GM23248 (cell line): ENCODE measurements at regions not wholly inside any gene's neighbourhood (a gene's known extent, or its start where the extent isn't known, plus 50 kb on each side); places are given as distances from the start of the nearest gene placed in this dataset.

ENCODE experiments used
- DNase-seq: peaks from one replicate; pipeline ENCODE4 v3.0.0-alpha.2; 2015
- H2AFZ ChIP-seq: fragments of 200-600 bp; sonication (generic); 2 replicates; pipeline ENCODE4 v1.6.1; 2016; ENCODE audit warnings: antibody characterized with exemption
- H3F3A ChIP-seq: fragments of 200-600 bp; sonication (generic); 2 replicates; pipeline ENCODE4 v1.6.1; 2016; ENCODE audit warnings: mild to moderate bottlenecking, antibody characterized with exemption, mixed run types; ENCODE audit not compliant: insufficient read depth
- H3K27ac ChIP-seq: fragments of 200-600 bp; sonication (generic); 2 replicates; pipeline ENCODE4 v1.5.1; 2016; ENCODE audit warnings: mild to moderate bottlenecking
- H3K27me3 ChIP-seq: fragments of 200-600 bp; sonication (generic); replicated peaks from 2 replicates; pipeline ENCODE4 v1.6.1; 2016; ENCODE audit warnings: mild to moderate bottlenecking; ENCODE audit not compliant: insufficient read depth
- H3K36me3 ChIP-seq: fragments of 200-600 bp; sonication (generic); 2 replicates; pipeline ENCODE4 v1.6.1; 2016; ENCODE audit warnings: low read depth, mild to moderate bottlenecking
- H3K4me1 ChIP-seq: fragments of 200-600 bp; sonication (generic); 2 replicates; pipeline ENCODE4 v1.6.1; 2016; ENCODE audit warnings: mild to moderate bottlenecking; ENCODE audit not compliant: insufficient read depth
- H3K4me2 ChIP-seq: fragments of 200-600 bp; sonication (generic); one replicate; pipeline ENCODE4 v1.6.1; 2016; ENCODE audit warnings: mild to moderate bottlenecking; ENCODE audit not compliant: unreplicated experiment
- H3K4me3 ChIP-seq: fragments of 200-600 bp; sonication (generic); 2 replicates; pipeline ENCODE4 v1.5.1; 2016; ENCODE audit warnings: mild to moderate bottlenecking
- H3K79me2 ChIP-seq: fragments of 200-600 bp; sonication (generic); 2 replicates; pipeline ENCODE4 v1.6.1; 2016; ENCODE audit warnings: mild to moderate bottlenecking; ENCODE audit not compliant: insufficient read depth
- H3K9ac ChIP-seq: fragments of 200-600 bp; sonication (generic); 2 replicates; pipeline ENCODE4 v1.6.1; 2016; ENCODE audit warnings: mild to moderate bottlenecking
- H3K9me2 ChIP-seq: fragments of 200-600 bp; sonication (generic); 2 replicates; pipeline ENCODE4 v1.6.1; 2016; ENCODE audit warnings: mixed run types, mild to moderate bottlenecking, moderate library complexity; ENCODE audit not compliant: insufficient read depth
- H3K9me3 ChIP-seq: fragments of 200-600 bp; sonication (generic); one replicate; pipeline ENCODE4 v1.6.1; 2017; ENCODE audit warnings: low read depth
- H4K20me1 ChIP-seq: fragments of 200-600 bp; sonication (generic); 2 replicates; pipeline ENCODE4 v1.6.0; 2016; ENCODE audit not compliant: insufficient read depth
- EZH2 ChIP-seq: fragments of 200-600 bp; sonication (generic); IDR thresholded peaks from 2 replicates; pipeline ENCODE4 v1.6.1; 2018; ENCODE audit warnings: antibody characterized with exemption, mild to moderate bottlenecking; ENCODE audit not compliant: insufficient read depth, poor library complexity, severe bottlenecking
- EZH2phosphoT487 ChIP-seq: fragments of 200-600 bp; sonication (generic); IDR thresholded peaks from 2 replicates; pipeline ENCODE4 v1.6.1; 2018; ENCODE audit warnings: antibody characterized with exemption, moderate library complexity, mild to moderate bottlenecking, low read depth; ENCODE audit not compliant: insufficient read depth
- WGBS, 2 experiments: methylation state at CpG; one replicate each; pipeline ENCODE4 v1.1.6; 2015 to 2017; ENCODE audit warnings: low lambda C conversion rate in 2 of 2, low coverage in 1 of 2; ENCODE audit errors: missing lambda C conversion rate in 2 of 2; 5-methylcytosine and 5-hydroxymethylcytosine counted together
- in situ Hi-C: fragments of 300-500 bp; cut with MboI; formaldehyde crosslinking; loops from 2 replicates; pipeline ENCODE4 v1.15.0; 2020

DNA sequence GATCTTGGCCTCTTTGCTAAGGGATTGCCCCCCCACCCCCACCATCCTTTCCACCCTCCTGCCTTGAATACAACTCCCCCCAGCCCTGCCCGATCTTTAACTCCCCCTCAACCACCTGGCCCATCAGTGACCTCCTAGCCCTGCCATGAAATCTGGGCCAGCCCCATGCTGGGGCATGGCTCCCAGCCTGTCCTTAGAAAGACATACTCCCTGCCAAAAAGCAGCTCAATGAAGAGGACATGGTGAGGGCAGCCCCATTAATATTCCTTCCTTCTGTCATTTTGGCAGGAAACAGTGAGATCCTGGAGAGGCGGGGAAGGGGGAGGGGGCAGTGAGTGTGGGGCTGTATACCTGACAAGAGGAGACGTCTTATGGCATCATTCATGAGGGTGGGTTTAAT is 66.8 kb upstream of the DISP3 start:
- WGBS, 2 experiments: 32 to 39% methylated on average over 2 to 3 of the region's 3 CpGs
- no peak overlapping the region for H3K9ac ChIP-seq
- H3K27me3 ChIP-seq: peaks cover 18% of the 10 kb centered on the region
- H3F3A ChIP-seq: no peaks in the 10 kb centered on the region
- H3K4me1 ChIP-seq: no peaks in the 10 kb centered on the region
- H3K9me2 ChIP-seq: no peaks in the 10 kb centered on the region
- H3K4me2 ChIP-seq: no peak overlapping the region
- H3K36me3 ChIP-seq: no peaks in the 10 kb centered on the region
- H3K4me3 ChIP-seq: no peak overlapping the region
- no peak for TF ChIP-seq EZH2
- no peak for TF ChIP-seq EZH2phosphoT487
- in situ Hi-C loops: no loop called here
- no peaks in the 10 kb centered on the region for H4K20me1 ChIP-seq
- H3K79me2 ChIP-seq: no peaks in the 10 kb centered on the region
- no peak overlapping the region for H3K27ac ChIP-seq
- H2AFZ ChIP-seq: no peak overlapping the region
- H3K9me3 ChIP-seq: no peaks in the 10 kb centered on the region
- DNase-seq: no peak

DNA sequence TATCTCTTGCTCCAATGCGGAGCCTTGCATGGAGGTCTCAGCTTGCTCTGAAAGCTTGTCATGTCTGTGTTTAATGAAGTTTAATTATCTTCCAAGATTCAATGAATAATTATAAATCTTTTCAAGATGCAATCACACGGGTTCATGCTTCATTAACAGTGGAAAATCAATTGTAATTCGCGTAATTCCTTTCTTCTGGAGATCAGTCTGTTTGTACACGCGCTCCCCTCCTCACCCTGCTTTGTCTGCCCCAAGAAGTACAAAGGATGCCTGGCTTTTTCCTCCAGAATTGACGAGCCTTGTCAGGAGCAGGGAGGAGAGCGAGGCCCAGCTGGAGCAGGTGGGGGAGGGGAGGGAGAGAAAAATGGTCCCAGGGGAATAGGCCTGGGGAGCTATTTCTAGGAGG is 65.0 kb upstream of the DISP3 start:
- no peak overlapping the region for H3K4me3 ChIP-seq
- TF ChIP-seq EZH2phosphoT487 (no peak), EZH2 (no peak)
- H3K27me3 ChIP-seq: peaks cover 18% of the 10 kb centered on the region
- WGBS, 2 experiments: 1 to 3% methylated on average over 8 of the region's 8 CpGs
- H3K9ac ChIP-seq: no peak overlapping the region
- no peaks in the 10 kb centered on the region for H3K79me2 ChIP-seq
- no peaks in the 10 kb centered on the region for H3K36me3 ChIP-seq
- H3K9me3 ChIP-seq: no peaks in the 10 kb centered on the region
- no peaks in the 10 kb centered on the region for H3K9me2 ChIP-seq
- H3F3A ChIP-seq: no peaks in the 10 kb centered on the region
- in situ Hi-C loops: no loop called here
- H2AFZ ChIP-seq: no peak overlapping the region
- no peak overlapping the region for H3K27ac ChIP-seq
- H3K4me2 ChIP-seq: no peak overlapping the region
- no peaks in the 10 kb centered on the region for H4K20me1 ChIP-seq
- no peak for DNase-seq
- no peaks in the 10 kb centered on the region for H3K4me1 ChIP-seq

DNA sequence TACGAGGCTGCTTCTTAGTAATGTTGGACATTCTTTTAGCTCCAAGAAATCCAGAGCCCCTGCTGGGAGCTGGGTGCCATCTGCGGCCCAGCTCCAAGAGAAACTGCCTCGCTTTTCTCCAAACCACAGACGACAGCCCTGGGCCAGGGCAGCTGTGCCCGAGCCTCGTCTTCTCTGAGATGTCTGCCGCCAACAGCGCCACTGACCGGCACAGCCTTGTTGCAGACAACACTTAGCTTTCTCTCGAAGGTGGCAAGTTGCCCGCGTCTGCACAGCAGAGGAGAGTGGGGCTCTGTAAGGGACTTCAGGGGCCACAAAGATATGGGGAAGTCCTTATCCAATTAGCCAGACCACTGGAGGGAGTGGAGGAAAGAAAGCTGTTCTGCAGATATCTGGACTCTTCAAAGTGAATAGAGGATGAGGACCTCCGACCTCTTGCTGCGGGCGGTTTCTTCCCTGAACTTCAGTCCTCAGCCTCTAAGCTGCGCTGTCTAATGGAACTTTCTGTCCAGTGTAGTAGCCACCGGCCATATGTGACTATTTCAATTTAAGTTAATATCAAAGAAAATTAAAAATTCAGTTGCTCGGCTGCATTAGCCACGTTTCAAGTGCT is 63.9 kb upstream of the DISP3 start:
- Histone ChIP-seq H3K27me3 (peaks cover 18% of the 10 kb centered on the region), H3K79me2 (no peaks in the 10 kb centered on the region), H3K36me3 (no peaks in the 10 kb centered on the region), H2AFZ (no peak overlapping the region), H3K27ac (no peak overlapping the region), H3K4me2 (no peak overlapping the region), H3K4me1 (no peaks in the 10 kb centered on the region), H3K4me3 (no peak overlapping the region), H4K20me1 (no peaks in the 10 kb centered on the region), H3K9me3 (no peaks in the 10 kb centered on the region), H3F3A (no peaks in the 10 kb centered on the region), H3K9ac (no peak overlapping the region), H3K9me2 (no peaks in the 10 kb centered on the region)
- WGBS, 2 experiments: 30 to 36% methylated on average over 19 of the region's 19 CpGs
- in situ Hi-C loops: no loop called here
- no peak for DNase-seq
- TF ChIP-seq EZH2: no peak
- TF ChIP-seq EZH2phosphoT487: no peak

DNA sequence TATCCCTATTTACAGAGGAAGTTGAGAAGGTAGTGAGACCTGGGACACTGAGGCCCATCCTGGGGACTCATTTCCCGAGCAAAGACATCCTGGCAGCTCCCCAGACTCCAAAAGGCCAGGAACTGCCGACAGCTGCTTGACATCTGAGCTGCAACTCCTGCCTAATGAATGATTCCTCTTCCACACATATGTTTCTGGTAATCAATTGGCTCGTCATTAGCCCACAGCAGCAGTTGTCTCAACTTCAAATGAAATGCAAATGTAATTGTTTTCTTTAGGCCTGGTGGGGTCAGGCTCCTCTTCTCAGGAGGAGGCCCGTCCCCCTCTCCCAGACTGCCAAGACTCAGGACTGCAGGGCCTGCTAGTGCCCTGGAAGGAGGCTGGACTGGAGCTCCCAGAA is 61.8 kb upstream of the DISP3 start:
- Histone ChIP-seq H3K4me2 (no peak overlapping the region), H4K20me1 (no peaks in the 10 kb centered on the region), H3K79me2 (no peaks in the 10 kb centered on the region), H3K4me3 (no peak overlapping the region), H2AFZ (no peak overlapping the region), H3K36me3 (no peaks in the 10 kb centered on the region), H3K9me2 (no peaks in the 10 kb centered on the region), H3K9ac (no peak overlapping the region), H3K27me3 (peaks cover 13% of the 10 kb centered on the region), H3F3A (no peaks in the 10 kb centered on the region), H3K27ac (no peak overlapping the region), H3K9me3 (no peaks in the 10 kb centered on the region), H3K4me1 (no peaks in the 10 kb centered on the region)
- 0 to 2% methylated on average over 4 of the region's 4 CpGs for WGBS, 2 experiments
- no peak for DNase-seq
- TF ChIP-seq EZH2phosphoT487 (no peak), EZH2 (no peak)
- in situ Hi-C loops: no loop called here

DNA sequence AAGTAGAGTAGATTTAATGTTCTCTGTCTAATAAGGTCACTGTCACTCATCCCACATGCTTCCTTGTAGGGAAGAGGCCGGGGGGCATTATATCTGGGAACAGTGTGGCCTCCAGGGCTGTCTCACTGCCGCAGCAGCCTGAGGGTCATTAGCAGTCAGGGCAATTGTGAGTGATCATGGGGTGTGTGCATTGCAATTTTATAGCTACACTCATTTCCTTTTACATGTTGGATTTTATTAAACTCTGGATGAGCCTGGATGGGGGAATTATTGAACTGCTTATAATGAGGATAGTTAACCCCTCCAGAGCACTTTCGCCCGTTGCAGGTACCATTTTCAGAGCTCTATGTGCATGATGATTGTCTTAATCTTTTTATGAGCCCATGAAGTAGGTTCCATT is 60.9 kb upstream of the DISP3 start:
- in situ Hi-C loops: no loop called here
- H3K36me3 ChIP-seq: no peaks in the 10 kb centered on the region
- TF ChIP-seq EZH2phosphoT487: no peak
- no peak for TF ChIP-seq EZH2
- no peak overlapping the region for H2AFZ ChIP-seq
- H3K9me3 ChIP-seq: no peaks in the 10 kb centered on the region
- no peak overlapping the region for H3K9ac ChIP-seq
- no peak for DNase-seq
- no peak overlapping the region for H3K4me3 ChIP-seq
- no peak overlapping the region for H3K27ac ChIP-seq
- H3F3A ChIP-seq: no peaks in the 10 kb centered on the region
- 57 to 60% methylated on average over 4 of the region's 4 CpGs for WGBS, 2 experiments
- H3K4me2 ChIP-seq: no peak overlapping the region
- no peaks in the 10 kb centered on the region for H3K9me2 ChIP-seq
- no peaks in the 10 kb centered on the region for H3K4me1 ChIP-seq
- H3K27me3 ChIP-seq: peaks cover 13% of the 10 kb centered on the region
- H4K20me1 ChIP-seq: no peaks in the 10 kb centered on the region
- H3K79me2 ChIP-seq: no peaks in the 10 kb centered on the region
